GM21367 (cell line): ENCODE measurements at regions not wholly inside any gene's neighbourhood (a gene's known extent, or its start where the extent isn't known, plus 50 kb on each side); places are given as distances from the start of the nearest gene placed in this dataset.

Experiments
- ATAC-seq: cut with Tn5 transposase; IDR thresholded peaks from one replicate; pipeline ENCODE4 v1.9.1; 2021; ENCODE audit not compliant: unreplicated experiment

- ATAC-seq = no peak
These were observed 155.1 kb upstream of the WSCD2 start for GRCh38 chr12:107973950-107974349.

- no peak for ATAC-seq
These were observed 152.8 kb upstream of the WSCD2 start for GRCh38 chr12:107976331-107976730.

DNA sequence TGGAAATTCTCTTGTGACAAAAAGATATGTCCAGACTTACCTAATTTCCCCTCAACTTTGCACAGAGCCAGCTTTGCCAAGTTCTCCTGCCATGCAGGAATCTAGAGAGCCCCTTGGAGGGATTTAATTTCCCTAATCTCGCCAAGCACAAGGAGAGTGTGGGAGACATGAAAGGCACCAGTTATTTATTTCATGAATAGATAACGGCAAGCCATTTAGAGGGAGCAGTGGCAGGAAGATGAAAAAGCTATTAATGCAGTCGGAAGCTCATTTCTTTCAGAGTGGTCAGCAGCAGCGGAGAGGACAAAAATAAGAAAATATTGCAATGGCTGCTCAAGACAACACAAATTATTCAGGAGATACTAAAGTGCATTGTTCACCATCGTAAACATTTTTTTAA is 150.9 kb upstream of the WSCD2 start:
- no peak for ATAC-seq

- ATAC-seq = no peak
These were observed 150.4 kb upstream of the WSCD2 start for GRCh38 chr12:107978641-107979040.

- no peak for ATAC-seq
These were observed 145.2 kb upstream of the WSCD2 start for GRCh38 chr12:107983756-107984472.

DNA sequence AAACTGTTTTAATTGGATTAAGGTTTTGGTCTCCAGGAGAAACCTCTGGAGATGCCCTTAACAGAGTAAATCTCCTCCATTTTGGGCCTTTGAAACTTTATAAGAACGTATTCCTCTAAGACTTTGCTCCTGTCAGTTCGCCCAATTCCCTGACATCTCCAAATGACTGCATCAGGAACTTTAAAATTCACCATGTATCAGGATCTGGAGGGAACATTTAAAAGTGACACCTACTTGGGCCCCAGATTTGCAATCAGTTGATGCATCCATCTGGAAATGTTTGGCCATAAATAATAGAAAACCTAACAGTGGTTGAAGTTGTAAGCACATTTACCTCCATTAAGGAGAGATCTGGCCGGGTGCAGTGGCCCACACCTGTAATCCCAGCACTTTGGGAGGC is 144.1 kb upstream of the WSCD2 start:
- ATAC-seq = no peak

DNA sequence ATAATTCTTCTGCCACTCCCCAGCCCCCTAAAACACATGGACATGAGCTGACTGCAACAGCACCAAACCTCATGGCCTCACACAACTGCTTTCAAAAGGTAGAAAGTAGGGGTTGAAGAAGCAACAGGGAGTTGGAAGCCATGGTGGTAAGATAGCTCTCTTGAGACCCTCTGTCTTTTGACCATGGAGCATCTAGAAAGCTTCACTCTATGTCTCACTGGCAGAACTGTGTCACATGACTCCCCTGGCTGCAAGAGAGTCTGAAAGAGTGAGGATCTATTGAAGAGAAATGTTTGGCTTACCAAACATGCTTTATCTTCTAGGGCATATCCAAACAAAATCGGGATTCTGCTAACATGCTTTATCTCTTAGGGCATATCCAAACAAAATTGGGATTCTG is 142.9 kb upstream of the WSCD2 start:
- ATAC-seq = no peak

GRCh38 chr12:107990325-107990724 is 138.8 kb upstream of the WSCD2 start:
- no peak for ATAC-seq

GRCh38 chr12:107992029-107992428 is 137.1 kb upstream of the WSCD2 start:
- no peak for ATAC-seq

- no peak for ATAC-seq
These were observed 136.1 kb upstream of the WSCD2 start for GRCh38 chr12:107992870-107993451.

DNA sequence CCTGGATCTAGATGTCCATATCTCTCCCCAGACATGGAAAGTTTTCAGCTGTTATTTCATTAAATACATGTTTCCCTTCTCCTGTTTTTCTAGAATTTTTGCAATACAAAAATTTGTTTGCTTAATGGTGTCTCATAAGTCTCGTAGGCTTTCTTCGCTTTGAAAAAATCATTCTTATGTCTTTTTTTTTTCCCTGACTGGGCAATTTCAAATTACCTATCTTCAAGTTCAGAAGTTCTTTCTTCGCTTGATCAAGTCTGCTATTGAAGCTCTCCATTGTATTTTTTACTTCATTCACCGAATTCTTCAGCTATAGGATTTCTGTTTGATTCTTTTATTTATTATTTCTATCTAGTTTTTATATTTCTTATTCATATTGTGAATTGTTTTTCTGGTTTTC is 130.2 kb upstream of the WSCD2 start:
- ATAC-seq = no peak

DNA sequence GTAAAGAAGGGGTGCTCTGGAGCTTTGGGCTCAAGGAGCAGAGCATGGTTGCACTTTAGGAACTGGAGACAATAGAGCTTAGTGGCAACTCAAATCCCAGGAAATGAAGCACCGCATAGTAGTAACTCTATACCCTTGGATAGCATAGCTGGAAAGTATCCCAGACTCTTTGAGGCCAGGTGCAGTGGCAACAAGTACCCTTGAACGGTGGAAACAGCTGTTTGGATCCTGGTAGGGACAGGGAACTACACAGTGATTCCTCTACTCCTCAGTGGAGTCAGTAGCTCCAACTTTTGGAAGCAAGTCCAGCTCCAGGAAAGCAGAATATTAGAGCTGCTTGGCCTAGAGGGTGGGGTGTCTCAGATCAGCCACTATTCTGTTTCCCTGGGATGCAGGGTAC is 129.0 kb upstream of the WSCD2 start:
- ATAC-seq = no peak

DNA sequence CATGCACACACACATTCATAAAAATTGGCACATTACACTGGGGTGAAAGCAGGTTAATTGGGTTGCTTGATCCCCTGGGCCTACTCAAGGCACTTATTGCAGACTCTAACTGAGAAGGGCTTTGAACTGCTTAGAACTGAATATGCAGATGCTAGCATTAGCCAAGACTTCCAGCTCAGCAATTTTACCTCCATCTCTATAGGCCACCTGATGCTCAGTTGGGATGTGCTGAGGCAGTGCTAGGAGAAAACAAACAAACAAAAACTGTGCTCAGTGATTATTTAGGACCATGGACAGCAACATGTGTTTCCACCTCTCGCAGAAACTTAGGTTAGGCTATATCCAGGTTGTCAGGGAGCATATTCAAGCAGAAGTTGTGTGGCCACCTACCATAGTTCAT is 124.8 kb upstream of the WSCD2 start:
- no peak for ATAC-seq

DNA sequence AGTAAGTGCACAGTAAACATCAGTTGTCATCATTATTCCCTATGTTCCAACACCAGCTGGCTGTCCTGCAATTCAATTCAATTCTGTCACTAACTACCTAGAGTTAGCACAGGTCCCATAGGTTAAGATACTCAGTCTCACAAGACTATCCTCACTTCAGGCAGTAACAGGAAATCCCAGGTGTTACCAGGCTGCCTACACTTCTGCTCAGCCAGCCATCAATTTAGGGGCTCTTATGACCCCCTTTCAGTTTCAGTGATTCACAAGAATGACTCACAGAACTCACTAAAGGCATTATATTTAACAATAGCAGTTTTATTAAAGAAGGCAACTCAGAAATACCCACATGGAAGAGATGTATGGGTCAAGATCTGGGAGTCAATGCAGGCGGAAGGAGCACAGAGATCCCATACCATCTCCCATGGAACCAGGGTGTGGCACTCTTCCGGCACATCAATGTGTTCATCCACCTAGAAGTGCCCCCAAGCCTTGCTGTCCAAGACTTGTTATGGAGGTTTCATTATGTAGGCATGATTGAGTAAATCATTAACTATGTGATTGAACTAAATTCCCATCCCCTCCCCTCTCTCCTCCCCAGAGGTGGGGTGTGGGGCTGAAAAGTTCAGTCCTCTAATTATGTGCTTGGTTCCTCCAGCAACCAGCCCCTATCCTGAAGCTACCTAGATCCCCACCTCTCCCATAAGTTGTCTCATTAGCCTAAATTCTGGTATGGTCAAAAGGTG is 120.8 kb upstream of the WSCD2 start:
- no peak for ATAC-seq

DNA sequence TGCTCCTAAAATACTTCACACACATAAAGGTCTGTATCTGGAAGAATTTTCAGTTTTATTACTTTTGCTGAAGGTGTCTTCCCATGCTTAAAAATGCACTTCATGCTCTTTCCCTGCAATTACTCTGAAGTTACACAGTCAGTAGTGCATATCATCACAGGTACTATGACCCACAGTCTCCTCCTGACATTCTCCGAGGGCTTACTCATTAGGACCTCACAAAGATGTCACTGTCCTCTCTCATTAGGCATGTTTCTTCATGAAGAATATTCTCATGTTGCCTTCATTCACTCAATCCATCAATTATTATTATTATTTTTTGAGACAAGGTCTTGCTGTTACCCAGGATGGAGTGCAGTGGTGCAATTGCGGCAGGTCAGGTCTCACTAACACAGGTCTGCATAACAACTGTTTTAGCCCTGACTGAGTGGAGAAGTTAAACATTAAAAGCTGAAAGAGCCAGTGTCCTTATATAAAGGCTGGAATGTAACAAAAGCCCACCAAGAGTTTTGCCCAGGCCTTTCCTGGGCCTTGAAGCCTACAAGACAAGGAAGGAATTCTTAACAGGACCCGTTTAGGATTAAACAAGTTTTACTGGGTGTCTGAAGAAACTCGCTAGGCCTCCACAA is 119.5 kb upstream of the WSCD2 start:
- ATAC-seq = no peak

GRCh38 chr12:108016022-108016564 is 113.0 kb upstream of the WSCD2 start:
- no peak for ATAC-seq

GRCh38 chr12:108017472-108018057 is 111.5 kb upstream of the WSCD2 start:
- ATAC-seq = no peak

- ATAC-seq = no peak
These were observed 109.2 kb upstream of the WSCD2 start for GRCh38 chr12:108019862-108020261.

DNA sequence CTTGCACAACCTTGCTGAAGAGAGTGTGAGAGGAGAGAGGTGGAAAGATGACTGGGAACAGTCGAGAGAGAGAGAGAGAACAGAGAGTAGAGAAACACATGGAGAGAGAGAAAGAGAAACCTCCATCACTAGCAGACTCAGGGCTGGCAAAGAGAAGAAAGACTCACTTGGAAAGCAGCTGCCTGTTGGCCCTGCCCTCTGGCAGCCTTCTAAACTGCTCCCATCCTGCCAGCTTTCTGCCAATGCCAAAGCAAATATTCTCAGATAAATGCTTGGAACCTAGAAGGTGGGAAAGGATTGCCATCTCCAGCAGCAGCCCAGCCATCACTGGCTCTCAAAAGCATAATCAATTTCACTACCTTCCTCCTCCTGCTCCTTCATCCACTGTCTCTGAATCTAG is 107.9 kb upstream of the WSCD2 start:
- ATAC-seq = no peak

GRCh38 chr12:108021949-108022522 is 107.1 kb upstream of the WSCD2 start:
- ATAC-seq = no peak
